Nephron progenitor cell (in vitro differentiated cells): ENCODE measurements at regions not wholly inside any gene's neighbourhood (a gene's known extent, or its start where the extent isn't known, plus 50 kb on each side); places are given as distances from the start of the nearest gene placed in this dataset.

Source experiments
- DNase-seq: peaks from one replicate; pipeline ENCODE4 v3.0.0; 2021
- H3K27ac Mint-ChIP-seq: 2 replicates; pipeline ENCODE4 v1.8.0; 2021; ENCODE audit warnings: mild to moderate bottlenecking, moderate library complexity, mixed read lengths
- H3K27me3 Mint-ChIP-seq: 2 replicates; pipeline ENCODE4 v1.8.0; 2021; ENCODE audit warnings: mild to moderate bottlenecking, low read depth, mixed read lengths; ENCODE audit not compliant: poor library complexity
- H3K36me3 Mint-ChIP-seq: 2 replicates; pipeline ENCODE4 v1.8.0; 2021; ENCODE audit warnings: low read depth, mixed read lengths
- H3K4me1 Mint-ChIP-seq: 2 replicates; pipeline ENCODE4 v1.8.0; 2021; ENCODE audit warnings: mixed read lengths
- H3K4me3 Mint-ChIP-seq: 2 replicates; pipeline ENCODE4 v1.8.0; 2021; ENCODE audit warnings: mild to moderate bottlenecking, moderate library complexity, mixed read lengths
- H3K9me3 Mint-ChIP-seq: 2 replicates; pipeline ENCODE4 v1.8.0; 2021; ENCODE audit warnings: mild to moderate bottlenecking, moderate library complexity, mixed read lengths
- CTCF ChIP-seq: fragments of 200-600 bp; sonication (generic); IDR thresholded peaks from 2 replicates; pipeline ENCODE4 v1.5.0; 2021; ENCODE audit warnings: antibody characterized with exemption

- Mint-ChIP-seq H3K4me3 (no peak overlapping the region), H3K27me3 (peaks cover 3% of the 10 kb centered on the region), H3K27ac (peak overlapping the region; percentile 32), H3K9me3 (no peaks in the 10 kb centered on the region), H3K36me3 (peaks cover 21% of the 10 kb centered on the region), H3K4me1 (peaks cover 30% of the 10 kb centered on the region)
- no peak for DNase-seq
- peak; percentile 50 for TF ChIP-seq CTCF
Measured at GRCh38 chr2:10188211-10188610, 65.7 kb downstream of the RRM2 start.

GRCh38 chr2:10188729-10189305 lies 66.3 kb downstream of the RRM2 start:
- no peak for DNase-seq
- Mint-ChIP-seq H3K9me3 (no peaks in the 10 kb centered on the region), H3K27ac (no peak overlapping the region), H3K4me3 (no peak overlapping the region), H3K27me3 (peaks cover 3% of the 10 kb centered on the region), H3K36me3 (peaks cover 21% of the 10 kb centered on the region), H3K4me1 (peaks cover 35% of the 10 kb centered on the region)
- TF ChIP-seq CTCF, result no peak

GRCh38 chr2:10190255-10190654 lies 67.7 kb downstream of the RRM2 start:
- no peak overlapping the region for H3K4me3 Mint-ChIP-seq
- H3K27ac Mint-ChIP-seq, result no peak overlapping the region
- no peak for TF ChIP-seq CTCF
- no peaks in the 10 kb centered on the region for H3K9me3 Mint-ChIP-seq
- peaks cover 17% of the 10 kb centered on the region for H3K36me3 Mint-ChIP-seq
- DNase-seq, result no peak
- peaks cover 3% of the 10 kb centered on the region for H3K27me3 Mint-ChIP-seq
- H3K4me1 Mint-ChIP-seq, result peaks cover 33% of the 10 kb centered on the region

GRCh38 chr2:10190737-10191532 lies 68.4 kb downstream of the RRM2 start:
- H3K9me3 Mint-ChIP-seq, result no peaks in the 10 kb centered on the region
- H3K27me3 Mint-ChIP-seq, result peaks cover 3% of the 10 kb centered on the region
- peaks cover 17% of the 10 kb centered on the region for H3K36me3 Mint-ChIP-seq
- no peak for DNase-seq
- peak overlapping the region; percentile 74 for H3K27ac Mint-ChIP-seq
- H3K4me1 Mint-ChIP-seq, result peaks cover 29% of the 10 kb centered on the region
- H3K4me3 Mint-ChIP-seq, result no peak overlapping the region
- TF ChIP-seq CTCF, result no peak

- H3K27me3 Mint-ChIP-seq, result peaks cover 3% of the 10 kb centered on the region
- no peaks in the 10 kb centered on the region for H3K9me3 Mint-ChIP-seq
- peaks cover 27% of the 10 kb centered on the region for H3K4me1 Mint-ChIP-seq
- H3K27ac Mint-ChIP-seq, result peak overlapping the region; percentile 74
- TF ChIP-seq CTCF, result no peak
- no peak overlapping the region for H3K4me3 Mint-ChIP-seq
- no peak for DNase-seq
- peaks cover 17% of the 10 kb centered on the region for H3K36me3 Mint-ChIP-seq
Measured at GRCh38 chr2:10191554-10191953, 69.0 kb downstream of the RRM2 start.
